GM21737 (cell line): ENCODE measurements at regions not wholly inside any gene's neighbourhood (a gene's known extent, or its start where the extent isn't known, plus 50 kb on each side); places are given as distances from the start of the nearest gene placed in this dataset.
"Not testable (repeated sequence)": the region's sequence is repeated elsewhere in the genome, so short reads cannot be mapped to it uniquely, and the experiment has no call there.

Source experiments
- ATAC-seq: cut with Tn5 transposase; IDR thresholded peaks from one replicate; pipeline ENCODE4 v1.9.1; 2021; ENCODE audit warnings: mild to moderate bottlenecking, moderate library complexity; ENCODE audit not compliant: unreplicated experiment

- not testable (repeated sequence) for ATAC-seq
Observed at GRCh38 chr5:67779893-67780623, 435.5 kb upstream of the PIK3R1 start.

GRCh38 chr5:67774786-67775185, 440.8 kb upstream of the PIK3R1 start:
- ATAC-seq: no peak

GRCh38 chr5:67774267-67774552, 441.3 kb upstream of the PIK3R1 start:
- no peak for ATAC-seq

GRCh38 chr5:67773411-67774266, 441.9 kb upstream of the PIK3R1 start:
- ATAC-seq: no peak

GRCh38 chr5:67771791-67772190, 443.8 kb upstream of the PIK3R1 start:
- ATAC-seq: no peak

GRCh38 chr5:67771221-67771620, 444.3 kb upstream of the PIK3R1 start:
- no peak for ATAC-seq

GRCh38 chr5:67770431-67771025, 445.0 kb upstream of the PIK3R1 start:
- no peak for ATAC-seq

- ATAC-seq: no peak
Observed at GRCh38 chr5:67765697-67766096, 449.9 kb upstream of the PIK3R1 start.

GRCh38 chr5:67757771-67758170, 457.8 kb upstream of the PIK3R1 start:
- ATAC-seq: not testable (repeated sequence)

- no peak for ATAC-seq
Observed at GRCh38 chr5:67752357-67752708, 463.2 kb upstream of the PIK3R1 start.

- no peak for ATAC-seq
Observed at GRCh38 chr5:67748165-67748690, 467.3 kb upstream of the PIK3R1 start.

- no peak for ATAC-seq
Observed at GRCh38 chr5:67747096-67747495, 468.5 kb upstream of the PIK3R1 start.

- not testable (repeated sequence) for ATAC-seq
Observed at GRCh38 chr5:67746608-67747007, 468.9 kb upstream of the PIK3R1 start.

GRCh38 chr5:67746103-67746502, 469.5 kb upstream of the PIK3R1 start:
- no peak for ATAC-seq

GRCh38 chr5:67732921-67733320, 482.6 kb upstream of the PIK3R1 start:
- no peak for ATAC-seq

GRCh38 chr5:67732471-67732870, 483.1 kb upstream of the PIK3R1 start:
- no peak for ATAC-seq

GRCh38 chr5:67731886-67732285, 483.7 kb upstream of the PIK3R1 start:
- ATAC-seq: no peak

- no peak for ATAC-seq
Observed at GRCh38 chr5:67730917-67731474, 484.6 kb upstream of the PIK3R1 start.

- no peak for ATAC-seq
Observed at GRCh38 chr5:67728326-67728890, 487.1 kb upstream of the PIK3R1 start.

- no peak for ATAC-seq
Observed at GRCh38 chr5:67725604-67726003, 490.0 kb upstream of the PIK3R1 start.
